ENCODE measurements at regions not wholly inside any gene's neighbourhood (a gene's known extent, or its start where the extent isn't known, plus 50 kb on each side); places are given as distances from the start of the nearest gene placed in this dataset.

GRCh38 chr1:221148660-221149059 lies 269.4 kb downstream of the HLX start:
- TF ChIP-seq, protein P1, sequence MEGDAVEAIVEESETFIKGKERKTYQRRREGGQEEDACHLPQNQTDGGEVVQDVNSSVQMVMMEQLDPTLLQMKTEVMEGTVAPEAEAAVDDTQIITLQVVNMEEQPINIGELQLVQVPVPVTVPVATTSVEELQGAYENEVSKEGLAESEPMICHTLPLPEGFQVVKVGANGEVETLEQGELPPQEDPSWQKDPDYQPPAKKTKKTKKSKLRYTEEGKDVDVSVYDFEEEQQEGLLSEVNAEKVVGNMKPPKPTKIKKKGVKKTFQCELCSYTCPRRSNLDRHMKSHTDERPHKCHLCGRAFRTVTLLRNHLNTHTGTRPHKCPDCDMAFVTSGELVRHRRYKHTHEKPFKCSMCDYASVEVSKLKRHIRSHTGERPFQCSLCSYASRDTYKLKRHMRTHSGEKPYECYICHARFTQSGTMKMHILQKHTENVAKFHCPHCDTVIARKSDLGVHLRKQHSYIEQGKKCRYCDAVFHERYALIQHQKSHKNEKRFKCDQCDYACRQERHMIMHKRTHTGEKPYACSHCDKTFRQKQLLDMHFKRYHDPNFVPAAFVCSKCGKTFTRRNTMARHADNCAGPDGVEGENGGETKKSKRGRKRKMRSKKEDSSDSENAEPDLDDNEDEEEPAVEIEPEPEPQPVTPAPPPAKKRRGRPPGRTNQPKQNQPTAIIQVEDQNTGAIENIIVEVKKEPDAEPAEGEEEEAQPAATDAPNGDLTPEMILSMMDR (IDR thresholded peaks at IDR 0.05; ENCODE audit: insufficient read depth, low read depth, low read length): no peak
- TF ChIP-seq EZH2 (IDR thresholded peaks at IDR 0.05; ENCODE audit: insufficient read depth, low read length): no peak

All from astrocyte (in vitro differentiated cells and primary cell).